ENCODE measurements at regions not wholly inside any gene's neighbourhood (a gene's known extent, or its start where the extent isn't known, plus 50 kb on each side); places are given as distances from the start of the nearest gene placed in this dataset.

DNA sequence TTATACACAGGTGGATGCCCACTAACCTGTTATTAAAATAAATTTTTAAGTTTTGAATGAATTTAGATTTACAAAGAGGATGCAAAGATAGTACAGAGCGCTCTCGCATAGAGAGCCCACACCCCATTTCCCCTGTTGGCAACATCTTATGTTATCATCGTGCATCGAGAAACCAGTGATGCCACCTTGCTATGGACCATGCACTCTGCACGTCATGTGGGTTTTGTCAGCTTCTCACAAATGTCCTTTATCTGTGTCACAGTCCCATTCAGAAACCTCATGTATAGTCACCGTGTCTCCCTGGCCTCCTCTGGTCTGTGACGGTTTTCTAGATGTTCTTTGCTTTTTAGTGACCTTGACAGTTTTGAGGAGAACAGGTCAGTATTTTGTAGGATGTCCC lies 60.0 kb downstream of the ING1 start:
- H3K4me3 ChIP-seq (replicated peaks; ENCODE audit: low read depth, low read length) = no peak overlapping the region
- no peak for DNase-seq (ENCODE audit: low read depth)
- TF ChIP-seq, protein P1, sequence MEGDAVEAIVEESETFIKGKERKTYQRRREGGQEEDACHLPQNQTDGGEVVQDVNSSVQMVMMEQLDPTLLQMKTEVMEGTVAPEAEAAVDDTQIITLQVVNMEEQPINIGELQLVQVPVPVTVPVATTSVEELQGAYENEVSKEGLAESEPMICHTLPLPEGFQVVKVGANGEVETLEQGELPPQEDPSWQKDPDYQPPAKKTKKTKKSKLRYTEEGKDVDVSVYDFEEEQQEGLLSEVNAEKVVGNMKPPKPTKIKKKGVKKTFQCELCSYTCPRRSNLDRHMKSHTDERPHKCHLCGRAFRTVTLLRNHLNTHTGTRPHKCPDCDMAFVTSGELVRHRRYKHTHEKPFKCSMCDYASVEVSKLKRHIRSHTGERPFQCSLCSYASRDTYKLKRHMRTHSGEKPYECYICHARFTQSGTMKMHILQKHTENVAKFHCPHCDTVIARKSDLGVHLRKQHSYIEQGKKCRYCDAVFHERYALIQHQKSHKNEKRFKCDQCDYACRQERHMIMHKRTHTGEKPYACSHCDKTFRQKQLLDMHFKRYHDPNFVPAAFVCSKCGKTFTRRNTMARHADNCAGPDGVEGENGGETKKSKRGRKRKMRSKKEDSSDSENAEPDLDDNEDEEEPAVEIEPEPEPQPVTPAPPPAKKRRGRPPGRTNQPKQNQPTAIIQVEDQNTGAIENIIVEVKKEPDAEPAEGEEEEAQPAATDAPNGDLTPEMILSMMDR (IDR thresholded peaks at IDR 0.05; ENCODE audit: low read length, missing control alignments) = no peak

- DNase-seq (ENCODE audit: low read depth) = no peak
- no peak overlapping the region for H3K4me3 ChIP-seq (replicated peaks; ENCODE audit: low read depth, low read length)
- TF ChIP-seq, protein P1 (IDR thresholded peaks at IDR 0.05; ENCODE audit: low read length, missing control alignments) = no peak
Observed at GRCh38 chr13:110774051-110774450, 60.6 kb downstream of the ING1 start.

GRCh38 chr13:110774490-110774889 lies 61.0 kb downstream of the ING1 start:
- TF ChIP-seq, protein P1 (IDR thresholded peaks at IDR 0.05; ENCODE audit: low read length, missing control alignments) = no peak
- no peak overlapping the region for H3K4me3 ChIP-seq (replicated peaks; ENCODE audit: low read depth, low read length)
- no peak for DNase-seq (ENCODE audit: low read depth)

GRCh38 chr13:110775576-110775975 lies 62.1 kb downstream of the ING1 start:
- H3K4me3 ChIP-seq (replicated peaks; ENCODE audit: low read depth, low read length) = no peak overlapping the region
- no peak for DNase-seq (ENCODE audit: low read depth)
- TF ChIP-seq, protein P1 (IDR thresholded peaks at IDR 0.05; ENCODE audit: low read length, missing control alignments) = no peak

DNA sequence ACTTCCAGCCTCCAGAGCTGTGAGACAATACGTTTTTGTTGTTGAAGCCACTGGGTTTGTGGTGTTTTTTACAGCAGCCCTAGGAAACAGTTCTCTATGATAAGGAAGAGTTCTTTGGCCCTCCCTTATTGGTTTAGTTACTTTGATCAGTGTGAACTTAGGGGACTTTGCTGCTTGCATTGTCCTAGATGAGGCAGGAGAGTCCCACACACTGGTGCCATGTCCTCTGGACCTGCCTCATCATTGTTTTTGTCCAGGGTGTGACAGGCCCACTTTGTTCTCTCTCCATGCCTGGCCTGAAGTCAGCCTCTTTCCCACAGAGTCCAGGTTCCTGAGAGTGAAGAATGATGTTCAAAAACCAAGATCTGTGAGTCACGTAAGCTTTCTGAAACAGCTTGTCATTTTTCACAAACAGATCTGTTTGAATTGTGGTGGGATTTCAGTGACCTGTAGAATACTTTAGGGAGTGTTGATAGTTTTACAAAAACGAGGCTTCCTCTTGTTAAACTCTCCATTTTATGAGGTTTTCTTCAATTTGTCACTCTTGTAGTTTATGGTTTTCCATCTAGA lies 63.8 kb downstream of the ING1 start:
- no peak for DNase-seq (ENCODE audit: low read depth)
- no peak overlapping the region for H3K4me3 ChIP-seq (replicated peaks; ENCODE audit: low read depth, low read length)
- TF ChIP-seq, protein P1 (IDR thresholded peaks at IDR 0.05; ENCODE audit: low read length, missing control alignments) = no peak

GRCh38 chr13:110779022-110779421 lies 65.5 kb downstream of the ING1 start:
- TF ChIP-seq, protein P1 (IDR thresholded peaks at IDR 0.05; ENCODE audit: low read length, missing control alignments) = no peak
- no peak for DNase-seq (ENCODE audit: low read depth)
- no peak overlapping the region for H3K4me3 ChIP-seq (replicated peaks; ENCODE audit: low read depth, low read length)

DNA sequence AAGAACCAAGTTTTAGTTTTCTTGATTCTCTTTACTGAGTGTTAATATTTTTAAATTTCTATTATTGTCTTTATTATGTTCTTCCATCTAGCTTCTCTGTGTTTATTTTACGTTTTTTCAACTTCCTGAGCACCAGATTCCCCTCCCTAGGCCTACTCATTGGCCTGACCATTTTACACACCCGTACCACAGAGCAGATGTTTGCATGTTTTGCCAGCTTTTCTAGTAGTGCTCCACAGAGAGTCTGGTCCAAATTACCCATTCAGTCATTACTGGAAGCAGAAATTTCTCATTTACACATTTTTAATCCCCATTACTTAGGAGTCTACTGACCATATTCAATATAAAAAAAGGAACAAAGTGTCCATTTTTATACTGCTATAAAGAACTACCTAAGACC lies 66.9 kb downstream of the ING1 start:
- H3K4me3 ChIP-seq (replicated peaks; ENCODE audit: low read depth, low read length) = no peak overlapping the region
- TF ChIP-seq, protein P1 (IDR thresholded peaks at IDR 0.05; ENCODE audit: low read length, missing control alignments) = no peak
- no peak for DNase-seq (ENCODE audit: low read depth)
